ENCODE measurements at regions not wholly inside any gene's neighbourhood (a gene's known extent, or its start where the extent isn't known, plus 50 kb on each side); places are given as distances from the start of the nearest gene placed in this dataset.

DNA sequence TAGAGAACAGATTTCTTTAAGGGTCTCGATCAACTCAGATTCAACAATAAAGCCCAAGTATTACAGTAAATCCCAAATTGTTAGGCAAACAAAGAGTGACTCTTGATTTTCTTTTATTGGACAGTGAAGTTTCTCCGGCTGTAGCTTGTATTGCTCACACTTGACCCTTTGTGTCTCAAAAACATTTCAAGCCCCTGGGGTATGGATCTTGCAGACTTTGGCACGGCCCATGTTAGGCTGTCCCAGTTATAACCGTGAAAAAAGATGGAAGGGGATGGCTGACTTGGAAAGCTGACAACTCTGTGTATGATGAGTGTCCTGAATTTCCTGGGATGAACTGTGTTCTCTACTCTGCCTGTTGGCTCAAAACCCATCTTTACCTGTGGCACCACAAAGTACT, 356.1 kb downstream of the SLITRK2 start (continued):
- TF ChIP-seq POU5F1 (IDR thresholded peaks at IDR 0.05; ENCODE audit: low read depth, low read length) = no peak
- TF ChIP-seq, protein P1, sequence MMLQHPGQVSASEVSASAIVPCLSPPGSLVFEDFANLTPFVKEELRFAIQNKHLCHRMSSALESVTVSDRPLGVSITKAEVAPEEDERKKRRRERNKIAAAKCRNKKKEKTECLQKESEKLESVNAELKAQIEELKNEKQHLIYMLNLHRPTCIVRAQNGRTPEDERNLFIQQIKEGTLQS (IDR thresholded peaks at IDR 0.05; ENCODE audit: insufficient read depth, low read depth, low read length) = no peak
